Neural progenitor cell (in vitro differentiated cells): ENCODE measurements at regions not wholly inside any gene's neighbourhood (a gene's known extent, or its start where the extent isn't known, plus 50 kb on each side); places are given as distances from the start of the nearest gene placed in this dataset.
"Not testable (repeated sequence)": the region's sequence is repeated elsewhere in the genome, so short reads cannot be mapped to it uniquely, and the experiment has no call there.

Experiments
- DNase-seq: peaks from one replicate; pipeline ENCODE4 v3.0.0-alpha.2; 2016; ENCODE audit warnings: low spot score
- H2AFZ ChIP-seq: fragments of 200-600 bp; sonication (generic); replicated peaks from 2 replicates; pipeline ENCODE4 v1.6.1; 2016; ENCODE audit warnings: antibody characterized with exemption
- H3F3A ChIP-seq: fragments of 200-600 bp; sonication (generic); 2 replicates; pipeline ENCODE4 v1.6.1; 2016; ENCODE audit warnings: antibody characterized with exemption, low read depth
- H3K27ac ChIP-seq: fragments of 200-600 bp; sonication (generic); 2 replicates; pipeline ENCODE4 v1.5.1; 2016; ENCODE audit warnings: mild to moderate bottlenecking
- H3K27me3 ChIP-seq: fragments of 200-600 bp; sonication (generic); 2 replicates; pipeline ENCODE4 v1.6.1; 2016; ENCODE audit warnings: mild to moderate bottlenecking, moderate library complexity
- H3K36me3 ChIP-seq: fragments of 200-600 bp; sonication (generic); 2 replicates; pipeline ENCODE4 v1.5.1; 2016
- H3K4me1 ChIP-seq: fragments of 200-600 bp; sonication (generic); 2 replicates; pipeline ENCODE4 v1.6.1; 2016; ENCODE audit warnings: mixed run types
- H3K4me2 ChIP-seq: fragments of 200-600 bp; sonication (generic); 2 replicates; pipeline ENCODE4 v1.6.1; 2016
- H3K4me3 ChIP-seq: fragments of 200-600 bp; sonication (generic); 2 replicates; pipeline ENCODE4 v1.5.1; 2016
- H3K79me2 ChIP-seq: fragments of 200-600 bp; sonication (generic); 2 replicates; pipeline ENCODE4 v1.6.1; 2016; ENCODE audit warnings: low read depth
- H3K9ac ChIP-seq: fragments of 200-600 bp; sonication (generic); 2 replicates; pipeline ENCODE4 v1.6.1; 2016
- H3K9me3 ChIP-seq: fragments of 200-600 bp; sonication (generic); 2 replicates; pipeline ENCODE4 v1.5.1; 2016; ENCODE audit warnings: low read depth
- H4K20me1 ChIP-seq: fragments of 200-600 bp; sonication (generic); 2 replicates; pipeline ENCODE4 v1.6.1; 2016; ENCODE audit warnings: low read depth
- H3K27ac Mint-ChIP-seq: 3 replicates; pipeline ENCODE4 v1.8.0; 2021; ENCODE audit warnings: mixed read lengths
- H3K27me3 Mint-ChIP-seq: 2 replicates; pipeline ENCODE4 v1.8.0; 2022; ENCODE audit warnings: low read depth, mild to moderate bottlenecking, inconsistent platforms, moderate library complexity, mixed read lengths; ENCODE audit not compliant: insufficient read depth
- H3K36me3 Mint-ChIP-seq: 3 replicates; pipeline ENCODE4 v1.8.0; 2021; ENCODE audit warnings: mixed read lengths
- H3K4me1 Mint-ChIP-seq: 3 replicates; pipeline ENCODE4 v1.8.0; 2021; ENCODE audit warnings: mixed read lengths
- H3K4me3 Mint-ChIP-seq: 3 replicates; pipeline ENCODE4 v1.8.0; 2021; ENCODE audit warnings: mild to moderate bottlenecking, moderate library complexity, mixed read lengths
- H3K9me3 Mint-ChIP-seq: 3 replicates; pipeline ENCODE4 v1.8.0; 2020; ENCODE audit warnings: mixed read lengths
- EZH2 ChIP-seq: fragments of 200-600 bp; sonication (generic); IDR thresholded peaks from 2 replicates; pipeline ENCODE4 v1.6.1; 2017; ENCODE audit warnings: antibody characterized with exemption, mild to moderate bottlenecking, moderate library complexity
- EZH2phosphoT487 ChIP-seq: fragments of 200-600 bp; sonication (generic); IDR thresholded peaks from 2 replicates; pipeline ENCODE4 v1.6.1; 2017; ENCODE audit warnings: antibody characterized with exemption
- TF ChIP-seq, protein P1 (sequence below): fragments of 200-600 bp; sonication (generic); IDR thresholded peaks from 2 replicates; pipeline ENCODE4 v1.5.1; 2017; ENCODE audit warnings: antibody characterized with exemption, mild to moderate bottlenecking

DNA sequence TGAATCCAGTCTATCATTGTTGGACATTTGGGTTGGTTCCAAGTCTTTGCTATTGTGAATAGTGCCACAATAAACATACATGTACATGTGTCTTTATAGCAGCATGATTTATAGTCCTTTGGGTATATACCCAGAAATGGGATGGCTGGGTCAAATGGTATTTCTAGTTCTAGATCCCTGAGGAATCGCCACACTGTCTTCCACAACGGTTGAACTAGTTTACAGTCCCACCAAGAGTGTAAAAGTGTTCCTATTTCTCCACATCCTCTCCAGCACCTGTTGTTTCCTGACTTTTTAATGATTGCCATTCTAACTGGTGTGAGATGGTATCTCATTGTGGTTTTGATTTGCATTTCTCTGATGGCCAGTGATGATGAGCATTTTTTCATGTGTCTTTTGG, 137.4 kb upstream of the DST start:
- H3K36me3 Mint-ChIP-seq, H3K4me3 ChIP-seq, H3K4me3 Mint-ChIP-seq, H3K4me2 ChIP-seq, DNase-seq, H3K4me1 Mint-ChIP-seq, H3K27me3 ChIP-seq, H2AFZ ChIP-seq, H3K27ac ChIP-seq, H3K27me3 Mint-ChIP-seq, H3K9me3 ChIP-seq, H3F3A ChIP-seq, H3K27ac Mint-ChIP-seq, H3K9ac ChIP-seq, H3K36me3 ChIP-seq: not testable (repeated sequence)
- peaks cover 13% of the 10 kb centered on the region for H3K9me3 Mint-ChIP-seq
- H3K4me1 ChIP-seq, result peaks cover 11% of the 10 kb centered on the region
- H3K79me2 ChIP-seq, result peaks cover 31% of the 10 kb centered on the region
- H4K20me1 ChIP-seq, result peaks cover 18% of the 10 kb centered on the region

DNA sequence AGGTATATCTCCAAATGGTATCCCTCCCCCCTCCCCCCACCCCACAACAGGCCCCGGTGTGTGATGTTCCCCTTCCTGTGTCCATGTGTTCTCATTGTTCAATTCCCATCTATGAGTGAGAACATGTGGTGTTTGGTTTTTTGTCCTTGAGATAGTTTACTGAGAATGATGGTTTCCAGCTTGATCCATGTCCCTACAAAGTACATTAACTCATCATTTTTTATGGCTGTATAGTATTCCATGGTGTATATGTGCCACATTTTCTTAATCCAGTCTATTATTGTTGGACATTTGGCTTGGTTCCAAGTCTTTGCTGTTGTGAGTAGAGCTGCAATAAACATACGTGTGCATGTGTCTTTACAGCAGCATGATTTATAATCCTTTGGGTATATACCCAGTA, 135.8 kb upstream of the DST start:
- Histone ChIP-seq H4K20me1 (peaks cover 28% of the 10 kb centered on the region), H3K79me2 (peaks cover 47% of the 10 kb centered on the region), H3K4me1 (peaks cover 11% of the 10 kb centered on the region)
- not testable (repeated sequence) for H3K9ac ChIP-seq, H3K27ac ChIP-seq, H3K4me2 ChIP-seq, H3K27me3 Mint-ChIP-seq, H3K9me3 ChIP-seq, DNase-seq, H2AFZ ChIP-seq, H3K36me3 Mint-ChIP-seq, H3K36me3 ChIP-seq, H3K27me3 ChIP-seq, H3K4me1 Mint-ChIP-seq, H3K4me3 Mint-ChIP-seq, H3K27ac Mint-ChIP-seq, H3K9me3 Mint-ChIP-seq, H3F3A ChIP-seq, H3K4me3 ChIP-seq

DNA sequence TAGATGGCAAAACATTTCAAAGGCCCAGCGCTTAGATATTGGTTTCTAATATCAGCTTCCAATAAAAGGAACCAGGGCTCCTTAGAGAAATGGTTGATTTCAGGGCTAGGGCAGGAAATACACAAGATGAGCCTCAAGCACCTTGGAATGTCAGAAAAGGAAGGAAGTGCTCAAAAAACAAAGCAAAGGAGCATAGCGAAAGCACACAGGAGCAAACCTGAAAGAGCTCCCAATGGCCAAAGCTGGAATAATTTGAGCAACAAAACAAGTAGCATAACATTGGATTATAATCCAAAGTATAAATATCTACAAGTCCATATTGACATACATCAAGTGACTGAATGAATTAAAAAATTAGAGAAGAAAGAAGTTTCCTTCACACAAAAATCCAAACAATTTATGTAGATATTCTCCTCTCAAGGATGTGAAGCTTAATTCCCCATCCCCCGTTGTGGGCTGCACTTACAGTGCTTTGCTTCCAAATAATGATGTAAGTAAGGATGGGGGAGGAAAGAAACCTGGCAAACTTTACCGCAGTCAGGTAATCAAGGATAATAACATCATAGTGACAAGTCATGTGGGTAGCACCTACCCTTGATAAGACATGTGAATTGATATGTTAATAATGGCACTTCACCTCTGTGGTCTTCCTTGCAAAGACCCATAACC, 132.9 kb upstream of the DST start:
- no peak overlapping the region for H3K27ac Mint-ChIP-seq
- H3K4me1 ChIP-seq, result peaks cover 16% of the 10 kb centered on the region
- no peaks in the 10 kb centered on the region for H3K27me3 Mint-ChIP-seq
- peaks cover 6% of the 10 kb centered on the region for H3K36me3 Mint-ChIP-seq
- no peak overlapping the region for H2AFZ ChIP-seq
- no peak overlapping the region for H3K4me3 ChIP-seq
- H4K20me1 ChIP-seq, result peaks cover 56% of the 10 kb centered on the region
- peaks cover 3% of the 10 kb centered on the region for H3K9me3 Mint-ChIP-seq
- H3K79me2 ChIP-seq, result peaks cover 76% of the 10 kb centered on the region
- H3K9ac ChIP-seq, result no peak overlapping the region
- H3K27me3 ChIP-seq, result no peaks in the 10 kb centered on the region
- TF ChIP-seq, protein P1, sequence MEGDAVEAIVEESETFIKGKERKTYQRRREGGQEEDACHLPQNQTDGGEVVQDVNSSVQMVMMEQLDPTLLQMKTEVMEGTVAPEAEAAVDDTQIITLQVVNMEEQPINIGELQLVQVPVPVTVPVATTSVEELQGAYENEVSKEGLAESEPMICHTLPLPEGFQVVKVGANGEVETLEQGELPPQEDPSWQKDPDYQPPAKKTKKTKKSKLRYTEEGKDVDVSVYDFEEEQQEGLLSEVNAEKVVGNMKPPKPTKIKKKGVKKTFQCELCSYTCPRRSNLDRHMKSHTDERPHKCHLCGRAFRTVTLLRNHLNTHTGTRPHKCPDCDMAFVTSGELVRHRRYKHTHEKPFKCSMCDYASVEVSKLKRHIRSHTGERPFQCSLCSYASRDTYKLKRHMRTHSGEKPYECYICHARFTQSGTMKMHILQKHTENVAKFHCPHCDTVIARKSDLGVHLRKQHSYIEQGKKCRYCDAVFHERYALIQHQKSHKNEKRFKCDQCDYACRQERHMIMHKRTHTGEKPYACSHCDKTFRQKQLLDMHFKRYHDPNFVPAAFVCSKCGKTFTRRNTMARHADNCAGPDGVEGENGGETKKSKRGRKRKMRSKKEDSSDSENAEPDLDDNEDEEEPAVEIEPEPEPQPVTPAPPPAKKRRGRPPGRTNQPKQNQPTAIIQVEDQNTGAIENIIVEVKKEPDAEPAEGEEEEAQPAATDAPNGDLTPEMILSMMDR, result no peak
- TF ChIP-seq EZH2, result no peak
- TF ChIP-seq EZH2phosphoT487, result no peak
- peak; percentile 7 for DNase-seq
- no peak overlapping the region for H3K27ac ChIP-seq
- no peak overlapping the region for H3K4me2 ChIP-seq
- H3K36me3 ChIP-seq, result no peaks in the 10 kb centered on the region
- no peaks in the 10 kb centered on the region for H3K9me3 ChIP-seq
- H3F3A ChIP-seq, result no peaks in the 10 kb centered on the region
- no peaks in the 10 kb centered on the region for H3K4me1 Mint-ChIP-seq
- no peak overlapping the region for H3K4me3 Mint-ChIP-seq

DNA sequence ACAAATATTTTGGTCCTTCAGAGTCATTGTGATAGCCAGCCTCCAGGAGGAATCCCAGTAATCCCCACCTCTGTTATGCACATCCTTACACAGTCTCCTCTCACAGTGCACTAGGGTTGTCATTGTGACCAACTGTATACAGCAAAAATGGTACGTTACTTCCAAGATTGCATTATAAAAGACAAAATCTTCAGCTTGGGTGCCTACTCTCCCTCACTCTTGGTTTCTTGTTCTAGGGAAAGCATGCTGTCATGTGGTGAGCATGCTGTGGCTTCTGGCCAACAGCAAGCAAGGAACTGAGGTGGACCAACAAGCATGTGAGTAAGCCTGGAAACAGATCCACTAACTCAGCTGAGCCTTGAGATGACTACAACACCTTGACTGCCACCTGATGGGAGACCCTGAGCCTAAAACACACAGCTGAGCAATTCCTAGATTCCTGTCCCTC, 130.1 kb upstream of the DST start:
- no peak overlapping the region for H3K27ac ChIP-seq
- Mint-ChIP-seq H3K9me3 (peaks cover 3% of the 10 kb centered on the region), H3K36me3 (peaks cover 9% of the 10 kb centered on the region), H3K27ac (no peak overlapping the region), H3K27me3 (no peaks in the 10 kb centered on the region), H3K4me3 (no peak overlapping the region), H3K4me1 (peaks cover 8% of the 10 kb centered on the region)
- H3K27me3 ChIP-seq, result no peaks in the 10 kb centered on the region
- no peak overlapping the region for H3K4me3 ChIP-seq
- H3K9ac ChIP-seq, result no peak overlapping the region
- no peak overlapping the region for H3K4me2 ChIP-seq
- peak; percentile 21 for DNase-seq
- no peak overlapping the region for H2AFZ ChIP-seq
- peaks cover 85% of the 10 kb centered on the region for H4K20me1 ChIP-seq
- H3F3A ChIP-seq, result peaks cover 5% of the 10 kb centered on the region
- no peaks in the 10 kb centered on the region for H3K9me3 ChIP-seq
- TF ChIP-seq EZH2, result no peak
- TF ChIP-seq EZH2phosphoT487, result no peak
- TF ChIP-seq, protein P1, result no peak
- no peaks in the 10 kb centered on the region for H3K36me3 ChIP-seq
- peaks cover 100% of the 10 kb centered on the region for H3K79me2 ChIP-seq
- peaks cover 23% of the 10 kb centered on the region for H3K4me1 ChIP-seq
